Panc1 (cell line): ENCODE measurements at regions not wholly inside any gene's neighbourhood (a gene's known extent, or its start where the extent isn't known, plus 50 kb on each side); places are given as distances from the start of the nearest gene placed in this dataset.

ENCODE experiments used
- ATAC-seq: fragments of 200-7000 bp; cut with Tn5 transposase; 2 replicates; pipeline ENCODE4 v1.9.1; 2020; ENCODE audit warnings: mild to moderate bottlenecking, moderate library complexity
- BruUV-seq: library from RNA; stranded (reverse); fragments of 400-500 nt; replicated peaks from 2 replicates; lab custom pipeline; 2021; lab: Mats Ljungman, UMichigan
- CTCF ChIA-PET: fragments of 300-600 bp; sonication (Branson Sonifier 250); formaldehyde crosslinking; loops from one replicate; lab custom pipeline; 2022; ENCODE audit warnings: antibody characterized with exemption; lab: Charles Lee
- POLR2A ChIA-PET: fragments of 300-600 bp; sonication (Branson Sonifier 250); formaldehyde crosslinking; loops from one replicate; lab custom pipeline; 2022; ENCODE audit warnings: antibody characterized with exemption; lab: Charles Lee
- DNase-seq: peaks from one replicate; pipeline ENCODE4 v3.0.0-alpha.2; 2010; ENCODE audit warnings: low read depth, low spot score
- H3K27ac ChIP-seq: 2 replicates; pipeline ENCODE4 v1.5.1; 2011; ENCODE audit warnings: mild to moderate bottlenecking, low read length, inconsistent platforms
- H3K27me3 ChIP-seq: fragments of 200-500 bp; sonication (Bioruptor generic); 2 replicates; pipeline ENCODE4 v1.6.0; 2014; ENCODE audit warnings: low read length, inconsistent platforms; ENCODE audit not compliant: control insufficient read depth, insufficient read depth
- H3K36me3 ChIP-seq: fragments of 200-500 bp; sonication (Bioruptor generic); 2 replicates; pipeline ENCODE4 v1.5.1; 2014; ENCODE audit warnings: inconsistent platforms, mild to moderate bottlenecking, low read length, moderate library complexity; ENCODE audit not compliant: control insufficient read depth, insufficient read depth
- H3K4me1 ChIP-seq: 2 replicates; pipeline ENCODE4 v1.5.1; 2011; ENCODE audit warnings: inconsistent platforms, mild to moderate bottlenecking, low read length, moderate library complexity; ENCODE audit not compliant: control insufficient read depth, insufficient read depth
- H3K4me3 ChIP-seq, 2 experiments: 2 replicates each; pipeline ENCODE4 v1.5.1; 2011 to 2012; ENCODE audit warnings: low read depth in 2 of 2, low read length in 2 of 2, mild to moderate bottlenecking in 2 of 2, inconsistent platforms in 1 of 2, moderate library complexity in 1 of 2
- H3K9me3 ChIP-seq: fragments of 200-500 bp; sonication (Bioruptor generic); 2 replicates; pipeline ENCODE4 v1.5.1; 2014; ENCODE audit warnings: low read depth, mild to moderate bottlenecking, inconsistent platforms, low read length, moderate library complexity; ENCODE audit not compliant: control insufficient read depth, insufficient read depth
- POLR2AphosphoS5 ChIP-seq: IDR thresholded peaks from 2 replicates; pipeline ENCODE4 v1.6.1; 2012; ENCODE audit warnings: mild to moderate bottlenecking, low read depth, low read length, moderate library complexity
- SIN3A ChIP-seq: IDR thresholded peaks from 2 replicates; pipeline ENCODE4 v1.6.1; 2012; ENCODE audit warnings: low read depth, mild to moderate bottlenecking, low read length, moderate library complexity, borderline replicate concordance; ENCODE audit not compliant: insufficient read depth
- TCF7L2 ChIP-seq: IDR thresholded peaks from 2 replicates; pipeline ENCODE4 v1.6.1; 2011; ENCODE audit warnings: mild to moderate bottlenecking, low read depth, low read length, inconsistent platforms
- in situ Hi-C: cut with HindIII; loops from 2 replicates; pipeline ENCODE4 v1.10.0; 2016; ENCODE audit warnings: low sequenced_read_pairs, low pct_unique_long_range_greater_than_20kb
- intact Hi-C: fragments of 100-400 bp; cut with micrococcal nuclease; formaldehyde crosslinking; loops from one replicate; pipeline ENCODE4 v1.10.0; 2022; ENCODE audit not compliant: unreplicated experiment
- TF ChIP-seq, protein P1 (sequence below): fragments of 450-650 bp; IDR thresholded peaks from 2 replicates; pipeline ENCODE4 v1.5.1; 2017; ENCODE audit warnings: mild to moderate bottlenecking
- TF ChIP-seq, protein P2 (sequence below), 2 experiments: IDR thresholded peaks; 2 replicates each; pipeline ENCODE4 v1.6.1; 2011 to 2012; ENCODE audit warnings: low read depth in 2 of 2, control low read depth in 1 of 2, low read length in 1 of 2, mild to moderate bottlenecking in 1 of 2, moderate library complexity in 1 of 2; ENCODE audit not compliant: insufficient read depth in 1 of 2

DNA sequence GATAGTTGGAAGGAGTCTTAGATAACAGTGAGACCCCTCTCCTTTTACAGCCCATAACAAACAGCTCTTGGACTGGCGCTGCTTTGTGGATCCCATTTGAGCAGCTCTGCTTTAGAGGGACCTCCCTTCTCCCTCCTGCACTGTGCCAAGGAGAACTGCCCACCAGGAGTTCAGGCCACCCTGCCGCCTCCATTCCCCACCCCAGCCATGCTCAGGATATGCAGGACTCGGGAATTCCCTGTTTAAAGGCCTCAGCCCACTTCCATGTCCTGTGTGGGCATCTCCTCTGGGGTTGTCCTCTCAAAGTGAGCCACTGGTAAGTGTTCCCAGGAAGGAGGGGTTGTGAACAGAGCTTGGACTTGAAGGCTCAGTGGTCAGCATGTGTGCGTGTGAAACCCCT lies 78.9 kb upstream of the ADRA1D start:
- no peak for DNase-seq
- no peaks in the 10 kb centered on the region for H3K27me3 ChIP-seq
- ChIA-PET CTCF (no interaction called here), POLR2A (interaction anchor here (0.5 kb wide), 1 partner anchor 9 kb away, joined by 3 read pairs; no protein-coding TSS in a partner anchor)
- ATAC-seq, result no peak
- H3K4me3 ChIP-seq, result no peak overlapping the region
- no TSS peak for BruUV-seq
- no peak for TF ChIP-seq POLR2AphosphoS5
- no peak for TF ChIP-seq SIN3A
- no peak for TF ChIP-seq TCF7L2
- TF ChIP-seq, protein P1, sequence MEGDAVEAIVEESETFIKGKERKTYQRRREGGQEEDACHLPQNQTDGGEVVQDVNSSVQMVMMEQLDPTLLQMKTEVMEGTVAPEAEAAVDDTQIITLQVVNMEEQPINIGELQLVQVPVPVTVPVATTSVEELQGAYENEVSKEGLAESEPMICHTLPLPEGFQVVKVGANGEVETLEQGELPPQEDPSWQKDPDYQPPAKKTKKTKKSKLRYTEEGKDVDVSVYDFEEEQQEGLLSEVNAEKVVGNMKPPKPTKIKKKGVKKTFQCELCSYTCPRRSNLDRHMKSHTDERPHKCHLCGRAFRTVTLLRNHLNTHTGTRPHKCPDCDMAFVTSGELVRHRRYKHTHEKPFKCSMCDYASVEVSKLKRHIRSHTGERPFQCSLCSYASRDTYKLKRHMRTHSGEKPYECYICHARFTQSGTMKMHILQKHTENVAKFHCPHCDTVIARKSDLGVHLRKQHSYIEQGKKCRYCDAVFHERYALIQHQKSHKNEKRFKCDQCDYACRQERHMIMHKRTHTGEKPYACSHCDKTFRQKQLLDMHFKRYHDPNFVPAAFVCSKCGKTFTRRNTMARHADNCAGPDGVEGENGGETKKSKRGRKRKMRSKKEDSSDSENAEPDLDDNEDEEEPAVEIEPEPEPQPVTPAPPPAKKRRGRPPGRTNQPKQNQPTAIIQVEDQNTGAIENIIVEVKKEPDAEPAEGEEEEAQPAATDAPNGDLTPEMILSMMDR, result no peak
- TF ChIP-seq, protein P2, sequence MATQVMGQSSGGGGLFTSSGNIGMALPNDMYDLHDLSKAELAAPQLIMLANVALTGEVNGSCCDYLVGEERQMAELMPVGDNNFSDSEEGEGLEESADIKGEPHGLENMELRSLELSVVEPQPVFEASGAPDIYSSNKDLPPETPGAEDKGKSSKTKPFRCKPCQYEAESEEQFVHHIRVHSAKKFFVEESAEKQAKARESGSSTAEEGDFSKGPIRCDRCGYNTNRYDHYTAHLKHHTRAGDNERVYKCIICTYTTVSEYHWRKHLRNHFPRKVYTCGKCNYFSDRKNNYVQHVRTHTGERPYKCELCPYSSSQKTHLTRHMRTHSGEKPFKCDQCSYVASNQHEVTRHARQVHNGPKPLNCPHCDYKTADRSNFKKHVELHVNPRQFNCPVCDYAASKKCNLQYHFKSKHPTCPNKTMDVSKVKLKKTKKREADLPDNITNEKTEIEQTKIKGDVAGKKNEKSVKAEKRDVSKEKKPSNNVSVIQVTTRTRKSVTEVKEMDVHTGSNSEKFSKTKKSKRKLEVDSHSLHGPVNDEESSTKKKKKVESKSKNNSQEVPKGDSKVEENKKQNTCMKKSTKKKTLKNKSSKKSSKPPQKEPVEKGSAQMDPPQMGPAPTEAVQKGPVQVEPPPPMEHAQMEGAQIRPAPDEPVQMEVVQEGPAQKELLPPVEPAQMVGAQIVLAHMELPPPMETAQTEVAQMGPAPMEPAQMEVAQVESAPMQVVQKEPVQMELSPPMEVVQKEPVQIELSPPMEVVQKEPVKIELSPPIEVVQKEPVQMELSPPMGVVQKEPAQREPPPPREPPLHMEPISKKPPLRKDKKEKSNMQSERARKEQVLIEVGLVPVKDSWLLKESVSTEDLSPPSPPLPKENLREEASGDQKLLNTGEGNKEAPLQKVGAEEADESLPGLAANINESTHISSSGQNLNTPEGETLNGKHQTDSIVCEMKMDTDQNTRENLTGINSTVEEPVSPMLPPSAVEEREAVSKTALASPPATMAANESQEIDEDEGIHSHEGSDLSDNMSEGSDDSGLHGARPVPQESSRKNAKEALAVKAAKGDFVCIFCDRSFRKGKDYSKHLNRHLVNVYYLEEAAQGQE (IDR thresholded peaks at IDR 0.05; ENCODE audit: insufficient read depth in 1 of 2, low read depth in 2 of 2, low read length in 1 of 2), result no peak
- H3K4me1 ChIP-seq, result no peaks in the 10 kb centered on the region
- no peaks in the 10 kb centered on the region for H3K9me3 ChIP-seq
- intact Hi-C loops (no loop called here), in situ Hi-C loops (no loop called here)
- H3K36me3 ChIP-seq, result no peaks in the 10 kb centered on the region
- no peak overlapping the region for H3K27ac ChIP-seq

DNA sequence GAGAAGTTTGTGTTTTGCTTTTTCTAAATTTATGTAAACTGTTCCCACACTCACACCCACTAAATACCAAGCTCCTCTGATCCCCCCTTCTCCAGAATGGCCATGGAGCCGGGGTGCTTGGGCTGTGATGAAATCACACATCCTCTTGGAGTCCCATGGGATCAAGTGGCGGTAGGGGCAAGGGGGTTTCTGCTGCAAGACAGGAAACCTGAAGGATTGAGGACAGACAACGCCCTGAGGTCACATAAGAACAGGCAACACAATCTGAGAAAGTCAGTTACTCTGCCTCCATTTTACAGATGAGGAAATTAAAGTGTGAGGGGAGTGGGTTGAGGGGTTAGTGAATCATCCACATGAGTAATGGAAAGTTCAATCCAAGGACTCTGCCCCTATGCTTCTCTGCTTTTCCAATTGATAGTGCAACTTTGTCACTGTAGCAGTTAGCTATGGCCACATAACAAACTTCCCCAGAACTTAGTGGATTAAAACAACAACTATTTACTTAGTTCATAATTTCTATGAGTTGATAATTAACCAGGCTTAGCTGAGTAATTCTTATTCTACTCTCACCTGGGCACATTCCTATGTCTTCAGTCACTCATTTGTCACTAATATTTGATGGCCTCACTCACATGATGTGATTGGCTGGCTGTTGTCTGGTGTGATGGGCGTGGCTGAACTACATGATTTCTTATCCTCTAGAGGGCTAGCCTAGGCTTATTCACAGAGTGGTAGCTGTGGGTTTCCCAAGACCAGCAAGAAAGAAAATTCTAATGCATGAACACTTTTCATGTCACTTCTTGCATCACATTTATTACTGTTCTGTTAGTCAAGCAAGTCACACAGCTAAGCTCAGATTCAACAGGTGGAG lies 77.3 kb upstream of the ADRA1D start:
- no peaks in the 10 kb centered on the region for H3K4me1 ChIP-seq
- TF ChIP-seq POLR2AphosphoS5 (no peak), TCF7L2 (no peak)
- TF ChIP-seq, protein P1, result no peak
- TF ChIP-seq, protein P2 (IDR thresholded peaks at IDR 0.05; ENCODE audit: insufficient read depth in 1 of 2, low read depth in 2 of 2, low read length in 1 of 2), result no peak
- no peak overlapping the region for H3K4me3 ChIP-seq
- DNase-seq (no peak), ATAC-seq (no peak)
- in situ Hi-C loops, result no loop called here
- no TSS peak for BruUV-seq
- CTCF ChIA-PET, result no interaction called here
- H3K27me3 ChIP-seq, result no peaks in the 10 kb centered on the region
- H3K36me3 ChIP-seq, result no peaks in the 10 kb centered on the region
- intact Hi-C loops, result no loop called here
- POLR2A ChIA-PET, result interaction anchor here (0.6 kb wide), 1 partner anchor 1500 kb away, joined by 3 read pairs; no protein-coding TSS in a partner anchor
- H3K9me3 ChIP-seq, result no peaks in the 10 kb centered on the region
- H3K27ac ChIP-seq, result no peak overlapping the region
